NB4 (cell line): ENCODE measurements at regions not wholly inside any gene's neighbourhood (a gene's known extent, or its start where the extent isn't known, plus 50 kb on each side); places are given as distances from the start of the nearest gene placed in this dataset.

ENCODE experiments used
- MYC ChIP-seq: IDR thresholded peaks from 2 replicates; pipeline ENCODE4 v1.6.1; 2011; ENCODE audit warnings: low read depth, low read length
- POLR2A ChIP-seq: IDR thresholded peaks from 2 replicates; pipeline ENCODE4 v1.6.1; 2011; ENCODE audit warnings: mild to moderate bottlenecking; ENCODE audit not compliant: insufficient read length; ENCODE audit errors: extremely low read depth
- TF ChIP-seq, protein P1 (sequence below): IDR thresholded peaks from one replicate; pipeline ENCODE4 v1.5.1; 2012; ENCODE audit warnings: low read depth, low read length

GRCh38 chr16:51051671-51052070, 99.4 kb downstream of the SALL1 start:
- TF ChIP-seq MYC (no peak), POLR2A (no peak)
- TF ChIP-seq, protein P1, sequence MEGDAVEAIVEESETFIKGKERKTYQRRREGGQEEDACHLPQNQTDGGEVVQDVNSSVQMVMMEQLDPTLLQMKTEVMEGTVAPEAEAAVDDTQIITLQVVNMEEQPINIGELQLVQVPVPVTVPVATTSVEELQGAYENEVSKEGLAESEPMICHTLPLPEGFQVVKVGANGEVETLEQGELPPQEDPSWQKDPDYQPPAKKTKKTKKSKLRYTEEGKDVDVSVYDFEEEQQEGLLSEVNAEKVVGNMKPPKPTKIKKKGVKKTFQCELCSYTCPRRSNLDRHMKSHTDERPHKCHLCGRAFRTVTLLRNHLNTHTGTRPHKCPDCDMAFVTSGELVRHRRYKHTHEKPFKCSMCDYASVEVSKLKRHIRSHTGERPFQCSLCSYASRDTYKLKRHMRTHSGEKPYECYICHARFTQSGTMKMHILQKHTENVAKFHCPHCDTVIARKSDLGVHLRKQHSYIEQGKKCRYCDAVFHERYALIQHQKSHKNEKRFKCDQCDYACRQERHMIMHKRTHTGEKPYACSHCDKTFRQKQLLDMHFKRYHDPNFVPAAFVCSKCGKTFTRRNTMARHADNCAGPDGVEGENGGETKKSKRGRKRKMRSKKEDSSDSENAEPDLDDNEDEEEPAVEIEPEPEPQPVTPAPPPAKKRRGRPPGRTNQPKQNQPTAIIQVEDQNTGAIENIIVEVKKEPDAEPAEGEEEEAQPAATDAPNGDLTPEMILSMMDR: no peak
